GM12864 (cell line): ENCODE measurements at regions not wholly inside any gene's neighbourhood (a gene's known extent, or its start where the extent isn't known, plus 50 kb on each side); places are given as distances from the start of the nearest gene placed in this dataset.

Experiments used
- DNase-seq: peaks from one replicate; pipeline ENCODE4 v3.0.0-alpha.2; 2011; ENCODE audit warnings: low read depth
- H3K4me3 ChIP-seq: 2 replicates; pipeline ENCODE4 v1.5.1; 2011; ENCODE audit warnings: mild to moderate bottlenecking, low read depth, low read length, control low read depth
- TF ChIP-seq, protein P1 (sequence below): IDR thresholded peaks from 2 replicates; pipeline ENCODE4 v1.5.1; 2011; ENCODE audit warnings: low read depth, mild to moderate bottlenecking, moderate library complexity, low read length, control low read depth, inconsistent platforms; ENCODE audit errors: missing control alignments

DNA sequence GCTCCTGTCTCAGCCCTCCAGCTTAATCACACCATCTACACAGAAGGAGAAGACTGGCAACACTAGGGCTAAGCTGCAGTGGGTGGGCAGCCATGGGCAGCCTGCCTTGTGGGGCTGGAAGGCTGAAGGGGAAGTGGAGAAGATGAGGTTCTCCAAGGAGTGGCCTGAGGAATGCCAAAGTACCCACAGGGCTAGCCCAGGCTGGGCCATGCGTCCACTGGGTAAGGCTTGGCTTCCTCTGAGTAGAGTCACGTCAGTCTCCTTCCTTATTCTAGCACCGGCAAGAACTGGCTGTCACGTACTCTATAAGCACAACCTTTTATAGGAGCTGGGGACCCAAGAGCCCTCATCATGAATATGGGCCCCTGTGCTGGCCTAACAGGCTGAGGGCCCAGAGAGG, 110.6 kb upstream of the SIRPA start:
- no peak overlapping the region for H3K4me3 ChIP-seq
- TF ChIP-seq, protein P1, sequence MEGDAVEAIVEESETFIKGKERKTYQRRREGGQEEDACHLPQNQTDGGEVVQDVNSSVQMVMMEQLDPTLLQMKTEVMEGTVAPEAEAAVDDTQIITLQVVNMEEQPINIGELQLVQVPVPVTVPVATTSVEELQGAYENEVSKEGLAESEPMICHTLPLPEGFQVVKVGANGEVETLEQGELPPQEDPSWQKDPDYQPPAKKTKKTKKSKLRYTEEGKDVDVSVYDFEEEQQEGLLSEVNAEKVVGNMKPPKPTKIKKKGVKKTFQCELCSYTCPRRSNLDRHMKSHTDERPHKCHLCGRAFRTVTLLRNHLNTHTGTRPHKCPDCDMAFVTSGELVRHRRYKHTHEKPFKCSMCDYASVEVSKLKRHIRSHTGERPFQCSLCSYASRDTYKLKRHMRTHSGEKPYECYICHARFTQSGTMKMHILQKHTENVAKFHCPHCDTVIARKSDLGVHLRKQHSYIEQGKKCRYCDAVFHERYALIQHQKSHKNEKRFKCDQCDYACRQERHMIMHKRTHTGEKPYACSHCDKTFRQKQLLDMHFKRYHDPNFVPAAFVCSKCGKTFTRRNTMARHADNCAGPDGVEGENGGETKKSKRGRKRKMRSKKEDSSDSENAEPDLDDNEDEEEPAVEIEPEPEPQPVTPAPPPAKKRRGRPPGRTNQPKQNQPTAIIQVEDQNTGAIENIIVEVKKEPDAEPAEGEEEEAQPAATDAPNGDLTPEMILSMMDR, result no peak
- no peak for DNase-seq

DNA sequence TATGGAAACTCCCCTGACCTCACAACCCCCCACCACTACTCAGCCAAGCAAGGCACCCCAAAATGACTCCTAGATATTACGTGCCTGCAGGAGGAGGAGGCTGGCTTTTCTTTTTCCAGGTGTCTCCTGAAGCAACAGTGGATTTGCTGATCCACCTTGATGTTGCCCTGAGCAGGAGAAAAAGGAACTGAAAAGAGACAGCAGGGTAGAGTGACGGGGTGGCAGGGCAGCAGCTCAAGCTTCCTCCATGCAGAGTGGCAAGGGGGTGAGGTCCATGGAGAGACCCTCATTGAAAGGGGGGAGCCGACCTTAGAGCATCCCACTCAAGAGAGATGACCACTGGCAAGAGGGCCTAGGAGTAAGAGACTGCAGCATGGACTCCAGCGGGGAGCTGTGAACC, 112.0 kb upstream of the SIRPA start:
- DNase-seq, result no peak
- no peak overlapping the region for H3K4me3 ChIP-seq
- TF ChIP-seq, protein P1, result no peak

DNA sequence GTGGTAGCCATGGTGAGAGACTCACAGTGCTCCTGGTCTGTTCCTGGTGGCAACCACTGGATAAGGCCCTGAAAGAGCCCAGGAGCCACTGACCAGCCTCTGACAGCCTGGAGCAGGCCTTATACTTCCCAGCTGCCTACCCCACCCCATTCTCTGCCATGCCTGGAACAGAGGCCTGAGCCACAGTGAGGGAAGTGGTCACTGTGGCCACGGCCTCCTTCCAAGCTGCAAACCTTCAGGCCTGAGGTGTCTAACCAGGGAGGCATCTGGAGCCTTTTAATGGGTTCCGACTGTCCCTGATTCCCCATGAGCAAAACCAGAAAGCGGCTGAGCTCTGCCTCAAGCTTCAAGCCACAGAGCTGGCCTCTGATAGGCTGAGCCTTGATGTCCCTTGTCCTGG, 113.0 kb upstream of the SIRPA start:
- TF ChIP-seq, protein P1, result no peak
- no peak overlapping the region for H3K4me3 ChIP-seq
- DNase-seq, result no peak

DNA sequence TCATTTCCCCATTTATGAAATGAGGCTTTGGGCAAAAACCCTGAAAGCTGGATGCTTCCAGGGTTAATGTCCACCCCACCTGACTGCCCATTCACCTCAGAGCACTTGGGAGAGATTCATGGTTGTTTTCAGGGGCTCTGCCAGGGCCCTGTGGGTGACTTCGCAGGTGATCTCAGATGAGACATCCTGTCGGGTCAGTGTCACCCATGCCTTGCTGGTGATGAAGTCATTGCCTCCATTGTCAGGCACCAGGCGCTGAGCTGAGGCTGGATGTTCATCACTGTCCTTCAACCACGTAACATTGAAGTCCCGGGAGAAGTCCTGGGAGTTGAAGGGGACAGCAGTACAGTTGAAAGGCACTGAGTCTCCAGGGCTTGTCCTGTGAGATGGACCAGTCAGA, 115.6 kb upstream of the SIRPA start:
- no peak overlapping the region for H3K4me3 ChIP-seq
- TF ChIP-seq, protein P1, result no peak
- no peak for DNase-seq

GRCh38 chr20:1778338-1778737, 116.9 kb upstream of the SIRPA start:
- H3K4me3 ChIP-seq, result no peak overlapping the region
- no peak for DNase-seq
- TF ChIP-seq, protein P1, result no peak

DNA sequence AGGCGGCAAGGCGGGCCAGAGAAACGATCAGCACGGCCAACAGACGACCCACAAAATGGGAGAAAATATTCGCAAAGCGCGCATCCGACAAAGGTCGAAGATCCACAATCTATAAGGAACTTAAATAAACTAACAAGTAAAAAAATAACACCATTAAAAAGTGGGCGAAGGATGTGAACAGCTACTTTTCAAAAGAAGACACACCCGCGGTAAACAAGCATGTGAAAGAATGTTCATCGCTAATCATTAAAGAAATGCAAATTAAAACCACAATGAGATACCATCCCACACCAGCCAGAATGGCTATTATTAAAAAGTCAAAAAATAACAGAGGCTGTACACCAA, 117.8 kb upstream of the SIRPA start:
- no peak overlapping the region; the same call in 1 of the 2 replicates for H3K4me3 ChIP-seq
- TF ChIP-seq, protein P1, result no peak
- DNase-seq, result no peak

DNA sequence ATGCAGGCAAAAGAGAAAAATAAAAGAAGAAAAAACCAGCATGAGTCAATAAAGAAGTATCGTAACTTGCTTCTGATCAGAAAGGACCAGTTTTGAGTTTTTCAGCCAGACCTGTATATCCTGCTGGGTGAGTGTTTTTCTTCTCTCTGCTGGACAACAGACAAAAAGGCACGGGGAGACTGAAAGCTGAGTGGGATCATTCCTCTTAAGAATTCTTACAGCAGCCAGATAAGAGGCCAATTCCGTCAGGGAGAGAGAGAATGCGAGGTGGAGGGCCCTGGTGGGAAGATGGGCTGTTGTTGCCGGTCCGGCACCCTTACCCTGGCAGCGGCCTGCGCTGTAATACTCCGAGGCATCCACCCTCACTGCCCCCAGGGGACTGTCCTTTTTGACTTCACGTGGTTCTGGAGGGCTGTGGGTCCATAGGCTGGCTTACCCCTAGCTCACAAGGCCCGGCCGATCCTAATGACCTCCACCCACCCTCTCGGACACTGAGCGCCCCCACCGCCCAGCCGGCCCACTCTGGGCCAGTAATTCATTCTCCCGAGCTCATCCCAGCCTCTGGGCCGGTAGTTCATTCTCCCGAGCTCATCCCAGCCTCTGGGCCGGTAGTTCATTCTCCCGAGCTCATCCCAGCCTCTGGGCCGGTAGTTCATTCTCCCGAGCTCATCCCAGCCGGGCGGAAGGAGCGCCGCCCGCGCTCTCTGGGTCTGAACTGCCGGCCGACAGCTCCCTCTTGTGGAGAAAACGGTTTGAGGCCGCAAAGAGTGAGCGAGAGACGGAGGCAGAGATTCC, 118.3 kb upstream of the SIRPA start:
- peak; percentile 22 for DNase-seq
- peak overlapping the region; percentile 64 for H3K4me3 ChIP-seq
- TF ChIP-seq, protein P1, result peak; percentile 71
